ENCODE measurements at regions not wholly inside any gene's neighbourhood (a gene's known extent, or its start where the extent isn't known, plus 50 kb on each side); places are given as distances from the start of the nearest gene placed in this dataset.

DNA sequence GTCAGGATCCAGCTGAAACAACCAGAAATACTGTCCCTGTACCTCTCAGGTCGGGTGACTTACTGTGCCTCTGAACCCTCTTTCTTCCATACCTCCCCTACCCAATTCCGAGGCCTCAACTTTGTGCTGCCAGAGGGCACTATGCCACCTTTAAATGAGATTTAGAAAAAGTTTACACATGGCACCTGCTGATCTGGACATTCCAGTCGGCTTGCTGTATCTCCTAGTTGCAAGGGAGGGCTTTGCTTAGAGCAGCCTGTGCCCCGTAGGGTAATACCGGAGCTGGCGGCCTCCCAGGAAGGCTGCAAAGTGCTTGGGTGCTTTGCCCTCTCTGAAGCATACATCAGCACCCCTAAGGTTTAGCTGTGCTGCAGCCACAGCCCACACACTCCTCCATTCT, 306.0 kb upstream of the RBFOX1 start:
- intact Hi-C loops (cut with micrococcal nuclease) = loop anchor here (5.0 kb wide), 1 partner anchor 1146 kb away; no protein-coding TSS in a partner anchor
- RAD21 ChIA-PET (ENCODE audit: low non-redundant PET in 1 of 2, low total read pairs in 2 of 2, uncharacterized antibody in 2 of 2, unreplicated experiment in 2 of 2) = no interaction called here
- H3K79me2 ChIP-seq (ENCODE audit: insufficient read depth, low read length) = no peaks in the 10 kb centered on the region
- BruUV-seq (replicated peaks) = no TSS peak
- POLR2A ChIA-PET = no interaction called here
- no peaks in the 10 kb centered on the region for H3K9me2 ChIP-seq (ENCODE audit: insufficient read depth)
- H3K36me3 ChIP-seq (ENCODE audit: control insufficient read depth in 1 of 2, insufficient read depth in 2 of 2, low read length in 2 of 2) = no peaks in the 10 kb centered on the region
- ATAC-seq (no peak), DNase-seq (ENCODE audit: low read depth, low spot score) (no peak)
- TF ChIP-seq, protein P1, sequence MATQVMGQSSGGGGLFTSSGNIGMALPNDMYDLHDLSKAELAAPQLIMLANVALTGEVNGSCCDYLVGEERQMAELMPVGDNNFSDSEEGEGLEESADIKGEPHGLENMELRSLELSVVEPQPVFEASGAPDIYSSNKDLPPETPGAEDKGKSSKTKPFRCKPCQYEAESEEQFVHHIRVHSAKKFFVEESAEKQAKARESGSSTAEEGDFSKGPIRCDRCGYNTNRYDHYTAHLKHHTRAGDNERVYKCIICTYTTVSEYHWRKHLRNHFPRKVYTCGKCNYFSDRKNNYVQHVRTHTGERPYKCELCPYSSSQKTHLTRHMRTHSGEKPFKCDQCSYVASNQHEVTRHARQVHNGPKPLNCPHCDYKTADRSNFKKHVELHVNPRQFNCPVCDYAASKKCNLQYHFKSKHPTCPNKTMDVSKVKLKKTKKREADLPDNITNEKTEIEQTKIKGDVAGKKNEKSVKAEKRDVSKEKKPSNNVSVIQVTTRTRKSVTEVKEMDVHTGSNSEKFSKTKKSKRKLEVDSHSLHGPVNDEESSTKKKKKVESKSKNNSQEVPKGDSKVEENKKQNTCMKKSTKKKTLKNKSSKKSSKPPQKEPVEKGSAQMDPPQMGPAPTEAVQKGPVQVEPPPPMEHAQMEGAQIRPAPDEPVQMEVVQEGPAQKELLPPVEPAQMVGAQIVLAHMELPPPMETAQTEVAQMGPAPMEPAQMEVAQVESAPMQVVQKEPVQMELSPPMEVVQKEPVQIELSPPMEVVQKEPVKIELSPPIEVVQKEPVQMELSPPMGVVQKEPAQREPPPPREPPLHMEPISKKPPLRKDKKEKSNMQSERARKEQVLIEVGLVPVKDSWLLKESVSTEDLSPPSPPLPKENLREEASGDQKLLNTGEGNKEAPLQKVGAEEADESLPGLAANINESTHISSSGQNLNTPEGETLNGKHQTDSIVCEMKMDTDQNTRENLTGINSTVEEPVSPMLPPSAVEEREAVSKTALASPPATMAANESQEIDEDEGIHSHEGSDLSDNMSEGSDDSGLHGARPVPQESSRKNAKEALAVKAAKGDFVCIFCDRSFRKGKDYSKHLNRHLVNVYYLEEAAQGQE (IDR thresholded peaks at IDR 0.05; ENCODE audit: low read depth) = no peak
- TF ChIP-seq, protein P2, sequence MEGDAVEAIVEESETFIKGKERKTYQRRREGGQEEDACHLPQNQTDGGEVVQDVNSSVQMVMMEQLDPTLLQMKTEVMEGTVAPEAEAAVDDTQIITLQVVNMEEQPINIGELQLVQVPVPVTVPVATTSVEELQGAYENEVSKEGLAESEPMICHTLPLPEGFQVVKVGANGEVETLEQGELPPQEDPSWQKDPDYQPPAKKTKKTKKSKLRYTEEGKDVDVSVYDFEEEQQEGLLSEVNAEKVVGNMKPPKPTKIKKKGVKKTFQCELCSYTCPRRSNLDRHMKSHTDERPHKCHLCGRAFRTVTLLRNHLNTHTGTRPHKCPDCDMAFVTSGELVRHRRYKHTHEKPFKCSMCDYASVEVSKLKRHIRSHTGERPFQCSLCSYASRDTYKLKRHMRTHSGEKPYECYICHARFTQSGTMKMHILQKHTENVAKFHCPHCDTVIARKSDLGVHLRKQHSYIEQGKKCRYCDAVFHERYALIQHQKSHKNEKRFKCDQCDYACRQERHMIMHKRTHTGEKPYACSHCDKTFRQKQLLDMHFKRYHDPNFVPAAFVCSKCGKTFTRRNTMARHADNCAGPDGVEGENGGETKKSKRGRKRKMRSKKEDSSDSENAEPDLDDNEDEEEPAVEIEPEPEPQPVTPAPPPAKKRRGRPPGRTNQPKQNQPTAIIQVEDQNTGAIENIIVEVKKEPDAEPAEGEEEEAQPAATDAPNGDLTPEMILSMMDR (IDR thresholded peaks at IDR 0.05 in 2 of 3, conservative IDR thresholded peaks at IDR 0.05 in 1 of 3; ENCODE audit: borderline replicate concordance in 1 of 3, insufficient read depth in 1 of 3, low read depth in 2 of 3, low read length in 2 of 3) = no peak
- TF ChIP-seq EZH2phosphoT487 (IDR thresholded peaks at IDR 0.05; ENCODE audit: borderline replicate concordance) (no peak), ELF1 (IDR thresholded peaks at IDR 0.05; ENCODE audit: borderline replicate concordance, low read depth) (no peak), EZH2 (IDR thresholded peaks at IDR 0.05) (no peak), JUND (IDR thresholded peaks at IDR 0.05) (no peak), POLR2A (IDR thresholded peaks at IDR 0.05; ENCODE audit: borderline replicate concordance, extremely low read depth, insufficient read depth, insufficient read length) (no peak), SRF (IDR thresholded peaks at IDR 0.05; ENCODE audit: low read depth) (no peak), YY1 (IDR thresholded peaks at IDR 0.05; ENCODE audit: extremely low read depth, insufficient replicate concordance, low read depth, low read length) (no peak), RAD21 (IDR thresholded peaks at IDR 0.05; ENCODE audit: low read depth) (no peak), SP1 (IDR thresholded peaks at IDR 0.05; ENCODE audit: low read depth) (no peak), POLR2AphosphoS5 (IDR thresholded peaks at IDR 0.05; ENCODE audit: low read depth, low read length) (no peak)
- TF ChIP-seq, protein P3, sequence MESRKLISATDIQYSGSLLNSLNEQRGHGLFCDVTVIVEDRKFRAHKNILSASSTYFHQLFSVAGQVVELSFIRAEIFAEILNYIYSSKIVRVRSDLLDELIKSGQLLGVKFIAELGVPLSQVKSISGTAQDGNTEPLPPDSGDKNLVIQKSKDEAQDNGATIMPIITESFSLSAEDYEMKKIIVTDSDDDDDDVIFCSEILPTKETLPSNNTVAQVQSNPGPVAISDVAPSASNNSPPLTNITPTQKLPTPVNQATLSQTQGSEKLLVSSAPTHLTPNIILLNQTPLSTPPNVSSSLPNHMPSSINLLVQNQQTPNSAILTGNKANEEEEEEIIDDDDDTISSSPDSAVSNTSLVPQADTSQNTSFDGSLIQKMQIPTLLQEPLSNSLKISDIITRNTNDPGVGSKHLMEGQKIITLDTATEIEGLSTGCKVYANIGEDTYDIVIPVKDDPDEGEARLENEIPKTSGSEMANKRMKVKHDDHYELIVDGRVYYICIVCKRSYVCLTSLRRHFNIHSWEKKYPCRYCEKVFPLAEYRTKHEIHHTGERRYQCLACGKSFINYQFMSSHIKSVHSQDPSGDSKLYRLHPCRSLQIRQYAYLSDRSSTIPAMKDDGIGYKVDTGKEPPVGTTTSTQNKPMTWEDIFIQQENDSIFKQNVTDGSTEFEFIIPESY (IDR thresholded peaks at IDR 0.05; ENCODE audit: extremely low read depth, insufficient replicate concordance, low read length) = no peak
- TF ChIP-seq, protein P4, sequence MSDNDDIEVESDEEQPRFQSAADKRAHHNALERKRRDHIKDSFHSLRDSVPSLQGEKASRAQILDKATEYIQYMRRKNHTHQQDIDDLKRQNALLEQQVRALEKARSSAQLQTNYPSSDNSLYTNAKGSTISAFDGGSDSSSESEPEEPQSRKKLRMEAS (IDR thresholded peaks at IDR 0.05) = no peak
- H3K4me2 ChIP-seq (ENCODE audit: low read length) = no peak overlapping the region
- no peaks in the 10 kb centered on the region for H3K4me1 ChIP-seq (ENCODE audit: control insufficient read depth in 1 of 2, insufficient read depth in 2 of 2, low read length in 2 of 2)
- no peaks in the 10 kb centered on the region for H4K20me1 ChIP-seq (ENCODE audit: insufficient read depth)
- no peak overlapping the region for H3K4me3 ChIP-seq (replicated peaks in 1 of 2; ENCODE audit: low read depth in 1 of 2, low read length in 2 of 2)
- H3K27ac ChIP-seq (ENCODE audit: low read depth, low read length) = no peak overlapping the region
- no peaks in the 10 kb centered on the region for H3K27me3 ChIP-seq (ENCODE audit: insufficient read depth, low read length)
- CTCF ChIA-PET = no interaction called here
- H3K9ac ChIP-seq (ENCODE audit: low read length) = no peak overlapping the region
- H3K9me3 ChIP-seq (ENCODE audit: control insufficient read depth in 1 of 2, insufficient read depth in 1 of 2, low read depth in 1 of 2, low read length in 2 of 2) = no peaks in the 10 kb centered on the region
- H2AFZ ChIP-seq (ENCODE audit: low read depth, low read length, poor library complexity, severe bottlenecking) = no peak overlapping the region
